ENCODE measurements at regions not wholly inside any gene's neighbourhood (a gene's known extent, or its start where the extent isn't known, plus 50 kb on each side); places are given as distances from the start of the nearest gene placed in this dataset.

- CTCF ChIA-PET: interaction anchor here (0.6 kb wide), 1 partner anchor 67 kb away, joined by 3 read pairs; no protein-coding TSS in a partner anchor
Observed at GRCh38 chr5:67992923-67993322, 222.6 kb upstream of the PIK3R1 start.

More at GRCh38 chr5:67992923-67993322, 222.6 kb upstream of the PIK3R1 start:
- H3K4me2 ChIP-seq: no peak overlapping the region
- no peaks in the 10 kb centered on the region for H3K36me3 ChIP-seq (replicated peaks in 1 of 2; ENCODE audit: control insufficient read depth in 1 of 2, insufficient read depth in 2 of 2, low read length in 1 of 2)
- H4K20me1 ChIP-seq (ENCODE audit: insufficient read depth): no peaks in the 10 kb centered on the region
- H3K9me3 ChIP-seq: no peaks in the 10 kb centered on the region
- no peaks in the 10 kb centered on the region for H3K4me1 ChIP-seq (ENCODE audit: control insufficient read depth in 1 of 2, insufficient read depth in 2 of 2, low read depth in 1 of 2, low read length in 1 of 2)
- H3K4me3 ChIP-seq (ENCODE audit: low read depth in 2 of 2, low read length in 1 of 2): no peak overlapping the region
- WGBS (ENCODE audit: low lambda C conversion rate): 47% methylated on average over 3 of the region's 3 CpGs
- TF ChIP-seq RXRA (IDR thresholded peaks at IDR 0.05; ENCODE audit: borderline replicate concordance, low read depth): no peak
- no peak for TF ChIP-seq FOXM1 (IDR thresholded peaks at IDR 0.05; ENCODE audit: low read depth)
- TF ChIP-seq EZH2phosphoT487 (IDR thresholded peaks at IDR 0.05; ENCODE audit: borderline replicate concordance, low read depth): no peak
- no peak for TF ChIP-seq GATA2 (CRISPR knock-in tag; IDR thresholded peaks at IDR 0.05)
- TF ChIP-seq NRF1 (IDR thresholded peaks at IDR 0.05; ENCODE audit: low read depth, low read length): no peak
- no peak for TF ChIP-seq IRF3 (IDR thresholded peaks at IDR 0.05; ENCODE audit: low read depth, low read length)
- TF ChIP-seq USF2 (IDR thresholded peaks at IDR 0.05; ENCODE audit: borderline replicate concordance, low read depth, low read length): no peak
- no peak for TF ChIP-seq POLR2AphosphoS5 (IDR thresholded peaks at IDR 0.05; ENCODE audit: low read depth, low read length)
- TF ChIP-seq RAD21 (IDR thresholded peaks at IDR 0.05; ENCODE audit: low read length): no peak
- TF ChIP-seq NFIC (IDR thresholded peaks at IDR 0.05; ENCODE audit: borderline replicate concordance): 0 out of 2 replicates have a peak, but pooled peaks have one; percentile 10
- no peak for TF ChIP-seq GABPA (IDR thresholded peaks at IDR 0.05; ENCODE audit: low read depth)
- TF ChIP-seq TCF12 (IDR thresholded peaks at IDR 0.05): peak; percentile 11; the same call in 1 of the 2 replicates
- TF ChIP-seq TEAD4 (IDR thresholded peaks at IDR 0.05; ENCODE audit: borderline replicate concordance, insufficient read depth): no peak
- TF ChIP-seq REST (IDR thresholded peaks at IDR 0.05; ENCODE audit: low read depth, low read length): no peak
- TF ChIP-seq JUND (IDR thresholded peaks at IDR 0.05): peak; percentile 15; the same call in 1 of the 2 replicates
- peak; percentile 23; the same call in 1 of the 2 replicates for TF ChIP-seq FOSL2 (IDR thresholded peaks at IDR 0.05; ENCODE audit: borderline replicate concordance, low read depth)
- TF ChIP-seq ZBTB33 (IDR thresholded peaks at IDR 0.05; ENCODE audit: borderline replicate concordance, low read depth): no peak
- TF ChIP-seq CTCF (IDR thresholded peaks at IDR 0.05): no peak
- TF ChIP-seq YY1 (IDR thresholded peaks at IDR 0.05; ENCODE audit: low read depth): no peak
- TF ChIP-seq MXI1 (IDR thresholded peaks at IDR 0.05; ENCODE audit: low read depth, low read length): no peak
- TF ChIP-seq EP300 (IDR thresholded peaks at IDR 0.05; ENCODE audit: borderline replicate concordance in 1 of 2, low read depth in 1 of 2, low read length in 1 of 2): no peak
- TF ChIP-seq MEF2A (IDR thresholded peaks at IDR 0.05; ENCODE audit: borderline replicate concordance, low read depth): no peak
- TF ChIP-seq PBX3 (IDR thresholded peaks at IDR 0.05): no peak
- POLR2A ChIA-PET: no interaction called here
- no peak overlapping the region; the same call in 1 of the 2 replicates for H2AFZ ChIP-seq (ENCODE audit: low read depth)
- H3K79me2 ChIP-seq (ENCODE audit: insufficient read depth): no peaks in the 10 kb centered on the region
- H3K27me3 ChIP-seq (ENCODE audit: insufficient read depth): no peaks in the 10 kb centered on the region
- no peak for DNase-seq
- H3K9me2 ChIP-seq: no peaks in the 10 kb centered on the region
- H3K9ac ChIP-seq: no peak overlapping the region
- H3F3A ChIP-seq (replicated peaks; ENCODE audit: insufficient read depth): peaks cover 4% of the 10 kb centered on the region
- H3K27ac ChIP-seq (ENCODE audit: low read depth in 2 of 2, low read length in 1 of 2): no peak overlapping the region
